Panc1 (cell line): ENCODE measurements at regions not wholly inside any gene's neighbourhood (a gene's known extent, or its start where the extent isn't known, plus 50 kb on each side); places are given as distances from the start of the nearest gene placed in this dataset.

Experiments
- CTCF ChIP-seq: fragments of 450-650 bp; IDR thresholded peaks from 2 replicates; pipeline ENCODE4 v1.5.1; 2017; ENCODE audit warnings: mild to moderate bottlenecking
- POLR2AphosphoS5 ChIP-seq: IDR thresholded peaks from 2 replicates; pipeline ENCODE4 v1.6.1; 2012; ENCODE audit warnings: mild to moderate bottlenecking, low read depth, low read length, moderate library complexity
- SIN3A ChIP-seq: IDR thresholded peaks from 2 replicates; pipeline ENCODE4 v1.6.1; 2012; ENCODE audit warnings: low read depth, mild to moderate bottlenecking, low read length, moderate library complexity, borderline replicate concordance; ENCODE audit not compliant: insufficient read depth

- no peak for TF ChIP-seq CTCF
- no peak for TF ChIP-seq POLR2AphosphoS5
- no peak for TF ChIP-seq SIN3A
Observed at GRCh38 chr12:71236133-71236660, 78.4 kb upstream of the TSPAN8 start.
